GM10248 (cell line): ENCODE measurements at regions not wholly inside any gene's neighbourhood (a gene's known extent, or its start where the extent isn't known, plus 50 kb on each side); places are given as distances from the start of the nearest gene placed in this dataset.
"Not testable (repeated sequence)": the region's sequence is repeated elsewhere in the genome, so short reads cannot be mapped to it uniquely, and the experiment has no call there.

Experiments
- CTCF ChIA-PET: fragments of 300-600 bp; sonication (Branson Sonifier 250); formaldehyde crosslinking; extraction: SDS; loops from one replicate; lab custom pipeline; 2021; ENCODE audit warnings: antibody characterized with exemption; lab: Yijun Ruan, JAX
- POLR2A ChIA-PET: fragments of 350-650 bp; sonication (Branson Sonifier 250); formaldehyde crosslinking; extraction: SDS; loops from one replicate; lab custom pipeline; 2020; ENCODE audit warnings: antibody characterized with exemption; lab: Yijun Ruan, JAX
- DNase-seq: peaks from one replicate; pipeline ENCODE4 v3.0.0; 2012; ENCODE audit errors: extremely low spot score
- CTCF ChIP-seq: IDR thresholded peaks from 2 replicates; pipeline ENCODE4 v1.5.1; 2012; ENCODE audit warnings: mild to moderate bottlenecking, low read depth; ENCODE audit errors: extremely low read depth, missing control alignments, control extremely low read depth

- POLR2A ChIA-PET: no interaction called here
- CTCF ChIA-PET: no interaction called here
- TF ChIP-seq CTCF: no peak
- no peak for DNase-seq
These were observed 417.5 kb downstream of the RSL24D1 start for GRCh38 chr15:54779271-54779670.

GRCh38 chr15:54776410-54776809 is 420.3 kb downstream of the RSL24D1 start:
- ChIA-PET POLR2A (no interaction called here), CTCF (interaction anchor here (1.0 kb wide), 1 partner anchor 35 kb away, joined by 4 read pairs; no protein-coding TSS in a partner anchor)
- no peak for TF ChIP-seq CTCF
- DNase-seq: no peak

GRCh38 chr15:54772663-54773062 is 424.1 kb downstream of the RSL24D1 start:
- TF ChIP-seq CTCF: no peak
- DNase-seq: no peak
- ChIA-PET CTCF (no interaction called here), POLR2A (no interaction called here)

- POLR2A ChIA-PET, DNase-seq: not testable (repeated sequence)
- CTCF ChIA-PET: interaction anchor here (1.3 kb wide), 1 partner anchor 16 kb away, joined by 3 read pairs; no protein-coding TSS in a partner anchor
These were observed 447.3 kb downstream of the RSL24D1 start for GRCh38 chr15:54749461-54749860.

- ChIA-PET CTCF (no interaction called here), POLR2A (no interaction called here)
- DNase-seq: no peak
- TF ChIP-seq CTCF: no peak
These were observed 474.3 kb downstream of the RSL24D1 start for GRCh38 chr15:54722342-54722986.

GRCh38 chr15:54719325-54719724 is 477.4 kb downstream of the RSL24D1 start:
- no peak for DNase-seq
- no peak for TF ChIP-seq CTCF
- POLR2A ChIA-PET: no interaction called here
- CTCF ChIA-PET: no interaction called here
